ENCODE measurements at regions not wholly inside any gene's neighbourhood (a gene's known extent, or its start where the extent isn't known, plus 50 kb on each side); places are given as distances from the start of the nearest gene placed in this dataset.

DNA sequence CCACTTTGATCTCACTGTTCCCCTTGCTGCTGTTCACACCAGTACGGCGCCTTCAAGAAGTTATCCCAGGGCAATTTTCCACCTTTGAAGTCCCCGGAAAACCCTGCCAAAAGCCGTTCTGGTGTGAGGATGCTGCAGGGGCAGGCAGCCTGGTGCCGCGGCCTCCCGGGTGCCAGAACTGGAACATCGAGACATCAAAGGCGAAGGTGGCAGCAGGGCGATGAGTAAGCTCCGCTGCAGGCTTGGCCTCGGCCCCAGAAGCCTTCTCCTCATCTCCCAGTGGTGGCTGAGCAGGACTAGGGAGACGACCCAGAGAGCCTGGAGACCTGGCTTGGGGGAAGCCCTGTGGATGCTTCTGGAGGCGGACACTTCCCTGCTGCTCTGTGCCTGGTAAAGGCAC lies 115.3 kb upstream of the MSX2 start:
- Mint-ChIP-seq H3K27ac (no peak overlapping the region), H3K4me1 (no peaks in the 10 kb centered on the region), H3K4me3 (no peak overlapping the region), H3K27me3 (peaks cover 12% of the 10 kb centered on the region), H3K36me3 (ENCODE audit: low read depth) (no peaks in the 10 kb centered on the region), H3K9me3 (ENCODE audit: low read depth) (no peaks in the 10 kb centered on the region)
- CTCF ChIA-PET: interaction anchor here (0.6 kb wide), 1 partner anchor 217 kb away, joined by 3 read pairs; no protein-coding TSS in a partner anchor
- intact Hi-C loops (cut with DNase I, micrococcal nuclease): no loop called here
- ATAC-seq: no peak
- POLR2A ChIA-PET: no interaction called here
- DNase-seq: no peak

DNA sequence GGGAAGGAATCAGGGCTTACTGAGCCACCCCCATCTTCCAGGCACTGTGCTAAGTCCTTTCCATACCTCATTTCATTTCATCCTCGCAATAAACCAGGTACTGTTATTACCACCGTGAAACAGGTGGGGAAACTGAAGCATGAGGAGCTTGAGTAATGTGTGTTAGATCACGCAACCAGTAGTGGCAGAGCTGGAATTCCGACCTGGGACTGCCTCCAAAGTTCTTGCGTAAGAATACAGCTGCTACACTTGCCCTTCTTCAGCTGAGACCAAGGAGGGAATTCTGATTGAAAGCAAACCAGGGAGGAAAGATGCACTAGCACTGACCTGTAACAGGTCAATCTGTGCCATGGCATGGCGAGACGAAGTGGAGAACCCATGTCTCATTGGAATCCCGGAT lies 113.4 kb upstream of the MSX2 start:
- CTCF ChIA-PET: no interaction called here
- ATAC-seq: no peak
- POLR2A ChIA-PET: no interaction called here
- H3K4me3 Mint-ChIP-seq: no peak overlapping the region
- no peaks in the 10 kb centered on the region for H3K36me3 Mint-ChIP-seq (ENCODE audit: low read depth)
- no peak for DNase-seq
- no peak overlapping the region for H3K27ac Mint-ChIP-seq
- H3K4me1 Mint-ChIP-seq: no peaks in the 10 kb centered on the region
- intact Hi-C loops (cut with DNase I, micrococcal nuclease): no loop called here
- peaks cover 12% of the 10 kb centered on the region for H3K27me3 Mint-ChIP-seq
- peaks cover 2% of the 10 kb centered on the region for H3K9me3 Mint-ChIP-seq (ENCODE audit: low read depth)

DNA sequence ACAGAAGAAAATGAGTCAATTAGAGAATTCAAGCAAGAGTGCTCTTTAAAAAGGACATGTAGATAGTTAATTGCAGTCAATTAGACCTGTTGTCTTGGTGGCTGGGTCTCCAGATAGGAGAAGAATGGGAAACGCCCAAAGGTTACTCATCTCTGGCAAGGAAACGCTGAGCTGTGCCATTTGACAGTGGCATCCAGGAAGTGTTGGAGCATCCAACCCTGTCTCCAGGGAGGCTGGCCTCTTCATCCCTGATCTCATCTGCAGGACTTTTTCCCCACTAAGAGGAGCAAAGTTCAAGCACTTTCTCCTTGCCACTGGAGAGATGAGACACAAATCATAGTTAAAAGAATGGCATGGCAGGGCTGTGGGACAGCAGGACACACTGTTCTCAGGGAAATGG lies 111.7 kb upstream of the MSX2 start:
- DNase-seq (no peak), ATAC-seq (no peak)
- ChIA-PET CTCF (no interaction called here), POLR2A (no interaction called here)
- H3K27me3 Mint-ChIP-seq: peaks cover 4% of the 10 kb centered on the region
- H3K36me3 Mint-ChIP-seq (ENCODE audit: low read depth): no peaks in the 10 kb centered on the region
- H3K9me3 Mint-ChIP-seq (ENCODE audit: low read depth): peaks cover 2% of the 10 kb centered on the region
- H3K27ac Mint-ChIP-seq: no peak overlapping the region
- H3K4me3 Mint-ChIP-seq: no peak overlapping the region
- H3K4me1 Mint-ChIP-seq: no peaks in the 10 kb centered on the region
- intact Hi-C loops (cut with DNase I, micrococcal nuclease): no loop called here

DNA sequence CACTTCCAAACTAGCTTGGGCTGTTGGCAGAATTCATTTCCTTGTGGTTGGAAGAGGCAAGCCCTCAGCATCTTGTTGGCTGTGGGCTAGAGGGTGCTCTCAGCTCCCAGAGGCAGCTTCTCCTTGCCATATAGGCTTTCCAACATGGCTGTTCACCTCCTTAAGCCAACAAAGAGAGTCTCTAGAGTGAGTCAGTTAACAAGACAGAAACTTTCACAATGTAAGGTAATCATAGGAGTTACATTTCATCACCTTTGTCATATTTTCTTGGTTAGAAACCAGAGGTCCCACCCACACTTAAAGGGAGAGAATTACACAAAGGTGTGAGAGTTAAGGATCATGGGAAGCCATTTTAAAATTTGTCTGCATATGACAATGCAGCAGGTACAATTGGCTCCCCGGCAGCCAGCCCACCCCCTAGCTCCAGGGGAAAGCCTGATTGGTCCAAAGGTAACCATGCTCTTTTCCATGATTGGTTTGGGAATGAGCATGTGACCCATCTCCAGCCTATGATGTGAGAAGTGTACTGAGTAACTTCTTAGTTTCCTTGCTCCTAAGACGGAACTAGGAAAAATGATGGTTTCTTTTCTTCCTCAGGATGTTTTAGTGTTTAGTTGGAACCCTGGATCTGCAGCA lies 109.8 kb upstream of the MSX2 start:
- intact Hi-C loops (cut with DNase I, micrococcal nuclease): no loop called here
- peak; percentile 42 for ATAC-seq
- POLR2A ChIA-PET: no interaction called here

DNA sequence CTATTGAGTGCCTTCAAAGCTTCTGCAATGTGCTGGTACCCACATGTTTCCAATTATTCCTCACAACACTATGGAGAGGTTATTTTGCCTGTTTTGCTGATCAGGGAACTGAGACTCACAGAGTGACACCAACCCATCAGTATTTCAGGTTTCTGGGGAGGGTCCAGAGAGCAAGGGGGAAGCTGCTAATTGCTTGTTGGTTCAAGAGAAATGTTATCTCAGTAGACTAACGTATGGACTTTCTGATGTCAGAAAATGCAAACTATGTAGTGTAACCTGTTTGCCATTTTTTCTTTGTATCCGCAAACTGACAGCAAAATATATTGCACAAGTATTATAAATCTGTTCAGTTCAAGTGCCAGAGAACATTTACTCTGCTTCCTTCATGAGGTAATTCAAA lies 108.3 kb upstream of the MSX2 start:
- Mint-ChIP-seq H3K36me3 (ENCODE audit: low read depth) (no peaks in the 10 kb centered on the region), H3K27ac (no peak overlapping the region), H3K27me3 (peaks cover 2% of the 10 kb centered on the region), H3K4me1 (no peaks in the 10 kb centered on the region), H3K9me3 (ENCODE audit: low read depth) (peaks cover 2% of the 10 kb centered on the region), H3K4me3 (no peak overlapping the region)
- no peak for DNase-seq
- ChIA-PET CTCF (no interaction called here), POLR2A (no interaction called here)
- intact Hi-C loops (cut with DNase I, micrococcal nuclease): no loop called here
- no peak for ATAC-seq

More for the DNA sequence above, 109.8 kb upstream of the MSX2 start:
- Mint-ChIP-seq H3K36me3 (ENCODE audit: low read depth) (no peaks in the 10 kb centered on the region), H3K4me3 (no peak overlapping the region), H3K9me3 (ENCODE audit: low read depth) (peaks cover 2% of the 10 kb centered on the region), H3K27me3 (peaks cover 2% of the 10 kb centered on the region), H3K27ac (no peak overlapping the region), H3K4me1 (no peaks in the 10 kb centered on the region)
- CTCF ChIA-PET: no interaction called here
- DNase-seq: no peak

DNA sequence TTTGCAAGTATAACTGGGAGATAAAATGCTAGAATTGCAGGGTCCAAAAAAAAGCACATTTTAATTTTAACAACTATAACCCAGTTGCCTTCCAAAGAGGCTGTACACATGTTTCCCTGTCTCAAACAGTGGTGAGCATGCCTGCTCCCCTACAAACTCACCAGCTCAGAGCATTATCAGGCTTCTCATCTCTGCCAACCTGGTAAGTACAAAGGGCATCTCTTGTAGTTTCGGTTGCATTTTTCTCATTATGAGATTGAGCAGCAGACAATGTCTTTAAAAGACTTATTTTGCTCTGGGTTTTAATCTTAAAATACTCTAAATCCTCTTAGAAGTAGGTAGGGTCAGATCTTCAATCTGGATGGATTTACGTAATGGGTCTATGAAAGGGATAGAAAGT lies 107.1 kb upstream of the MSX2 start:
- Mint-ChIP-seq H3K4me1 (no peaks in the 10 kb centered on the region), H3K27me3 (no peaks in the 10 kb centered on the region), H3K4me3 (no peak overlapping the region), H3K9me3 (ENCODE audit: low read depth) (peaks cover 2% of the 10 kb centered on the region), H3K36me3 (ENCODE audit: low read depth) (no peaks in the 10 kb centered on the region), H3K27ac (no peak overlapping the region)
- ATAC-seq (no peak), DNase-seq (no peak)
- CTCF ChIA-PET: no interaction called here
- intact Hi-C loops (cut with DNase I, micrococcal nuclease): no loop called here
- POLR2A ChIA-PET: no interaction called here

DNA sequence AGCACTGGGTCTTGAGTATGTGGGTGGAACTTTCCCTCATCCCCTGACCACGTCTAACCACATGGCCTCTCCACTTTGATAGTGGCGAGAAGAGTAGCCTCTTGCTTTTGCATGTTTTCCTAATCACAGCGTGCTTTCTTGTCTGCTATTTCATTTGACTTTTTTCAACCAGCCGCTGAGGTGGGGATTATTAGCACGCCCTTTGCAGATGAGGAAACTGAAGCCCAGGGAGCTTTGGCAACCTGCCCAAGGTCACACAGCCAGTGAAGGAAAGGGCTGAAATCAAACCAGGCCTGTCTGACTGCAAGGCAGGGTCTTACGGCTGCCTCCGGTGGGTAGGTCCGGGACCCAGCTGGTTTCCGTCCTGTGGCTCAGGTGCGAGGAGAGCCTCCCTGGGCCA lies 106.5 kb upstream of the MSX2 start:
- CTCF ChIA-PET: no interaction called here
- ATAC-seq (no peak), DNase-seq (no peak)
- intact Hi-C loops (cut with DNase I, micrococcal nuclease): no loop called here
- no peaks in the 10 kb centered on the region for H3K27me3 Mint-ChIP-seq
- no peaks in the 10 kb centered on the region for H3K4me1 Mint-ChIP-seq
- POLR2A ChIA-PET: no interaction called here
- peaks cover 2% of the 10 kb centered on the region for H3K9me3 Mint-ChIP-seq (ENCODE audit: low read depth)
- H3K4me3 Mint-ChIP-seq: no peak overlapping the region
- H3K27ac Mint-ChIP-seq: no peak overlapping the region
- no peaks in the 10 kb centered on the region for H3K36me3 Mint-ChIP-seq (ENCODE audit: low read depth)

DNA sequence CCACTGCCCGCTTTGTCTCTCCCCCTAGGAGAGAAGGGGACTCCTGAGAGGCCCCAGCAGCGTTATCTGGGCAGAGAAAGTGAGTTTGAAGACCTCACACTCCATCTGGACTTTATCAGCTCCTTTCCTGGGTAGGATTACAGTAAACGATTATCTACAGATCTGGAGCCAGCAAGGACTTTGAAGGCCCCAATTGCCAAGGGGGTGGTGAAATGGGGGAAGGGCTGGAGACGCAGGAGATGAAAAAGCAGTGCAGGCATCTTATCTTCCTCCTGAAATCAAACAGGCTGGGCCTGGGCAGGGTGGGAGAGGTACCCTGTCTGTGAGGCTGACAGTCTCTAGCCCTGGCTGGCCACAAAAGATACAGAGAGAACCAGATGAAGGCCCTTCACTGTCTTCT lies 105.8 kb upstream of the MSX2 start:
- ChIA-PET CTCF (no interaction called here), POLR2A (no interaction called here)
- H3K27me3 Mint-ChIP-seq: no peaks in the 10 kb centered on the region
- no peaks in the 10 kb centered on the region for H3K4me1 Mint-ChIP-seq
- no peak for DNase-seq
- no peaks in the 10 kb centered on the region for H3K36me3 Mint-ChIP-seq (ENCODE audit: low read depth)
- H3K9me3 Mint-ChIP-seq (ENCODE audit: low read depth): peaks cover 2% of the 10 kb centered on the region
- no peak for ATAC-seq
- H3K27ac Mint-ChIP-seq: no peak overlapping the region
- intact Hi-C loops (cut with DNase I, micrococcal nuclease): no loop called here
- no peak overlapping the region for H3K4me3 Mint-ChIP-seq

DNA sequence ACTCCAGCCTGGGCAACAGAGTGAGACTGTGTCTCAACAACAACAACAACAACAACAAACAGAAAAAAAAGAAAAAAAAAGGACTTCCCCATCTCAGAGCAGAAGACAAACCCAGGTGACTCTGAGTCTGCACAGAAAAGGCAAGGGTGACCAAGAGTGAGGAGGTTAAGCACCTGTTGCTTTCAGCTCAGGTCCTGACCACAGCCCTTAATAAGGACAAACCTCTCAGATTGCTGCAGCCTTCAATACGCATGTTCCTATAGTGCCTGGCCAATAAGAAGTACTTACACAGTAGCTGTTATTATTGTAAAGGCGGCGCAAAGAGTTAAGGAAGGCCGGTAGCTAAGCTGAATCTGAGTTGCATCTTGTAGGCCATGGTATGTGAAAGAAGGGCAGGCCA lies 102.3 kb upstream of the MSX2 start:
- peaks cover 4% of the 10 kb centered on the region for H3K27me3 Mint-ChIP-seq
- POLR2A ChIA-PET: no interaction called here
- no peak overlapping the region for H3K27ac Mint-ChIP-seq
- DNase-seq: no peak
- intact Hi-C loops (cut with DNase I, micrococcal nuclease): no loop called here
- no peaks in the 10 kb centered on the region for H3K4me1 Mint-ChIP-seq
- no peak for ATAC-seq
- H3K4me3 Mint-ChIP-seq: no peak overlapping the region
- CTCF ChIA-PET: no interaction called here
- no peaks in the 10 kb centered on the region for H3K9me3 Mint-ChIP-seq (ENCODE audit: low read depth)
- no peaks in the 10 kb centered on the region for H3K36me3 Mint-ChIP-seq (ENCODE audit: low read depth)

DNA sequence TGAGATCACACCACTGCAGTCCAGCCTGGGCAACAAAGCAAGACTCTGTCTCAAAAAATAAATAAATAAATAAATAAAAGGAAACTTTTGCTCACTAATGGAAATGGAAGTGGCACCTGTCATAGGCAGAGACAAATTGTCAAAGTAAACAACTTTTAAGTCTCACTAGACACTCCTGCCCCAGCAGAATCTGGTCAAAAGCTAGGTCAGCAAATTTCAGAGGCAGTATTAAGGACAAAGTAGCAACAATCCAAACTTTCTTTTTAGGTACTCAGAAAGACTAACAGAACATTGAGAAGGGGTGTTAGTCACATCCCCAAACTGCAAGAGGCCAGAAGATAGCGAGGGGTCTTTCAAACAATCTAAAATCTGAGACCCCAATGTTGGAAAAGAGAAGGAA lies 101.4 kb upstream of the MSX2 start:
- POLR2A ChIA-PET: no interaction called here
- intact Hi-C loops (cut with DNase I, micrococcal nuclease): no loop called here
- CTCF ChIA-PET: no interaction called here
- H3K36me3 Mint-ChIP-seq (ENCODE audit: low read depth): no peaks in the 10 kb centered on the region
- peaks cover 4% of the 10 kb centered on the region for H3K27me3 Mint-ChIP-seq
- ATAC-seq: no peak
- no peak overlapping the region for H3K27ac Mint-ChIP-seq
- H3K4me1 Mint-ChIP-seq: no peaks in the 10 kb centered on the region
- H3K4me3 Mint-ChIP-seq: no peak overlapping the region
- DNase-seq: no peak
- no peaks in the 10 kb centered on the region for H3K9me3 Mint-ChIP-seq (ENCODE audit: low read depth)

DNA sequence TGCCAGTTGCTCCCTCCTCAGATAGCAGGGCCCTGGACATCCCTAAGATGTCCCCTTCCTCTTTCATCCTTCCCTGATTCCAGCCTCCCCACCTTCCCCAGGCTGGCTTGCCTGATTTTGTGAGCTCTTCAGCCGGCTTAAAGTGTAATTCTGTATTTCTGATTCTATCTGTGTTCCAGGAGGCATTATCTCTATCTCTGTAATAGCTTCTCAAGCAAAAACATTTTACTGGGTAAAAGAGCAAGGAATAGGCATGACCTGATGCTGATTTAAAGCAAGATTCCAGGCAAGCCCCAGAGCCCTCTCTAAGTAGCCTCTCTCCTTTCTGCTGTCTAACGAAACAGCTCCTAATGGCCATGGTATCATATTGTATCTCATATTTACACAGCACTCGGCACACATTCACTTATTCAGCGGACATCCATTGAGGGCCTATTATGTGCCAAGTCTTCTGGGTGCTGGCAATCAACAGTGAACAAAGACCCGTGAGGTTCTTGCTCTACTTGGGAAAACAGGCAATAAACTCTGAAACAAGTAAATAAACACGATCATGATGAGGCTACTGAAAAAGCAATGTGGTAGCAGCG lies 100.9 kb upstream of the MSX2 start:
- Mint-ChIP-seq H3K27ac (no peak overlapping the region), H3K27me3 (peaks cover 4% of the 10 kb centered on the region), H3K36me3 (ENCODE audit: low read depth) (no peaks in the 10 kb centered on the region), H3K4me3 (no peak overlapping the region), H3K9me3 (ENCODE audit: low read depth) (no peaks in the 10 kb centered on the region), H3K4me1 (no peaks in the 10 kb centered on the region)
- ChIA-PET CTCF (interaction anchor here (0.5 to 0.8 kb wide), 2 partner anchors 21 to 204 kb away, joined by 3 to 4 read pairs; no protein-coding TSS in a partner anchor), POLR2A (no interaction called here)
- no peak for DNase-seq
- intact Hi-C loops (cut with DNase I, micrococcal nuclease): no loop called here
- no peak for ATAC-seq

DNA sequence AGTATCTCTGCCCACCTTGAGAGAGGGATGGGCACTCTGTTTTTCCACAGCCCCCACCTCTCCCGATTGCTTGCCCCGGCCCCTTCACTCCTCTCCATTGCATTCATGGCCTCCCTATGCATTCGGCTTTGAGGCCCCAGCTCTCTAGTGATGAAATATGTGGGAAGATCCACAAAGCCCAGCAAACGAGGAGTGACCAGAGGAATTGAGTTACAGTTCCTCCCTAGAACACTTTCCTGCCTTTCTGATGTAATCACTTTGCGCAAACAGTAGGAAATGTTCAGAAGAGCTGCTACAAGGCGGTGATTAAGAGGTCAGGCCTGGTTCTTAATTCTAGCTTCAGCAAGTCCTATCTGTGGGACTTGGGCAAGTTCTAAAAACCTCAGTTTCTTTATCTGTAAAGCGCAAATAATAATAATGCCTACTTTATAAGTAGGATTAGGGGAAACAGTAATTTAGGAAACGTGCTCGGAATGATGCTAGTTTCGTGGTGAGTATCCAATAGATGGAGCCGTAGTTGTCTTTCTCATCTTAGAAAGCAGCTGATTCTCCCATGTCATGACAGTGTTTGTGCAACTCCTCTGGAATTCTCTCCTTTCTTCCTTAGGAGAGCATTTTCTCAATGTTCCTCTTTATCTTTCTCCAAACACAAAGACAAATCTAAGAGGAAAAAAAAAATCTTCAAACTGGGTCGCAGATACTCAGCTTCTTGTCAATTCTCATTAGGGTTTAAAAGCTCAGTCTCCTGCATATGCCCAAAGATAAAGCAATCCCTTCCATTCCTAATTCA lies 99.5 kb upstream of the MSX2 start:
- POLR2A ChIA-PET: no interaction called here
- no peaks in the 10 kb centered on the region for H3K9me3 Mint-ChIP-seq (ENCODE audit: low read depth)
- CTCF ChIA-PET: interaction anchor here (0.8 kb wide), 2 partner anchors 168 to 205 kb away, joined by 3 read pairs; no protein-coding TSS in a partner anchor
- DNase-seq (no peak), ATAC-seq (no peak)
- no peaks in the 10 kb centered on the region for H3K36me3 Mint-ChIP-seq (ENCODE audit: low read depth)
- H3K27ac Mint-ChIP-seq: no peak overlapping the region
- no peaks in the 10 kb centered on the region for H3K4me1 Mint-ChIP-seq
- H3K27me3 Mint-ChIP-seq: peaks cover 6% of the 10 kb centered on the region
- intact Hi-C loops (cut with DNase I, micrococcal nuclease): no loop called here
- no peak overlapping the region for H3K4me3 Mint-ChIP-seq

Measured in activated CD4-positive, alpha-beta T cell treated with anti-CD3 and anti-CD28 coated beads for 36 hours (primary cell).